ENCODE measurements at regions not wholly inside any gene's neighbourhood (a gene's known extent, or its start where the extent isn't known, plus 50 kb on each side); places are given as distances from the start of the nearest gene placed in this dataset.

DNA sequence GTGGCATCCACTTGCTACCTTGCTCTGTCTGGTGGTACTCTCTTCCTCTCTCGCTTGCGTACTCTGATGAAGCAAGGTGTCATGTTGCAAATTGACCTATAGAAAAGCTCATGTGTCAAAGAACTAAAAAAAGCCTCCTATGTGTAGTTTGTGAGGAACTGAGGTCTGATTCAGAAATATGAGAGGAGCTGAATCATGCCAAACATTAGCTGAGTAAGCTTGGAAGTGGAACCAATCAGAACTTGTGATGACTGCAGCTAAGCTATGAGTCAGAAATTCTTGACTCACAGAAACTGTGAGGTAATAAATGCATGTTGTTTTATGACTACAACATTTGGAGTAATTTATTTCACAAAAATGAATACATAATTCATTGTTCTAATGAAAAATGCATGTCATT lies 2138.8 kb downstream of the PCDH7 start:
- BruUV-seq (replicated peaks), result no TSS peak
- DNase-seq (ENCODE audit: low spot score), result no peak

DNA sequence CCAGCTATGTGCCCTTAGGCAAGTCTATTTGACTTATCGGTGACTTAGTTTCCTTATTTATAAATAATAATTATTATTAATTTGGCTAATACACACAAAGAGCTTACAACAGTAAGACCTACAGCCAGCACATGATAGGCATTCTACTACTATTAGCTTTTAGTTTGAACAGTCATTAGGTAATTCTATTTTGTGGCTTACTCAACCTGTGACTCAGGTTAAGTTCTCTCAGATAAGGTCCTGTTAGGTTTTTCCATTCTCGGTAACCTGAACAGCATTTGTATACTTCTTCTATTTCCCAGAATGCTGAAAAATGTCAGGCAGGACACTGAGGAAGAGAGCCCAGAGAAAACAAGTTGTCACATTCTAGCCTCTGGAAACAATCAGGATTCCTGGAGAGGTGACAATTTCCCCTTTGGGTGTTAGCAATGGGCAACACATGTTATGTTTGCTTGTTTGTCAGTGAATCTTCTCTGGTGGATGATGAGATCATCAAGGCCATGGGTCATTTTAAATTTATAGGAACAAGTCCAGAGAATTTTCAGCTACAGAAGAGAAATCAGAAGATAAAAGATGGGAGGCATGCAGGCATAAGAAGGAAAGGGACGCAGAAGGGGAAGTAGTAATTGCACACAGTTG lies 2144.7 kb downstream of the PCDH7 start:
- Histone ChIP-seq H2AFZ (ENCODE audit: low read length) (no peak overlapping the region), H3K9me2 (ENCODE audit: insufficient read depth, low read length) (no peaks in the 10 kb centered on the region), H4K20me1 (ENCODE audit: insufficient read depth, low read length) (no peaks in the 10 kb centered on the region), H3K4me3 (ENCODE audit: low read depth, low read length, poor library complexity, severe bottlenecking) (no peak overlapping the region), H3K4me1 (ENCODE audit: insufficient read depth, low read length, poor library complexity, severe bottlenecking) (no peaks in the 10 kb centered on the region), H3K9me3 (ENCODE audit: low read length) (no peaks in the 10 kb centered on the region), H3K79me2 (ENCODE audit: insufficient read depth, low read depth, low read length) (no peaks in the 10 kb centered on the region), H3K4me2 (ENCODE audit: low read length) (no peak overlapping the region), H3K36me3 (ENCODE audit: insufficient read depth, low read length) (no peaks in the 10 kb centered on the region), H3K27ac (ENCODE audit: low read depth, low read length, poor library complexity, severe bottlenecking) (no peak overlapping the region)
- no peak for TF ChIP-seq EZH2phosphoT487 (IDR thresholded peaks at IDR 0.05; ENCODE audit: borderline replicate concordance, low read depth, low read length)
- TF ChIP-seq, protein P1, sequence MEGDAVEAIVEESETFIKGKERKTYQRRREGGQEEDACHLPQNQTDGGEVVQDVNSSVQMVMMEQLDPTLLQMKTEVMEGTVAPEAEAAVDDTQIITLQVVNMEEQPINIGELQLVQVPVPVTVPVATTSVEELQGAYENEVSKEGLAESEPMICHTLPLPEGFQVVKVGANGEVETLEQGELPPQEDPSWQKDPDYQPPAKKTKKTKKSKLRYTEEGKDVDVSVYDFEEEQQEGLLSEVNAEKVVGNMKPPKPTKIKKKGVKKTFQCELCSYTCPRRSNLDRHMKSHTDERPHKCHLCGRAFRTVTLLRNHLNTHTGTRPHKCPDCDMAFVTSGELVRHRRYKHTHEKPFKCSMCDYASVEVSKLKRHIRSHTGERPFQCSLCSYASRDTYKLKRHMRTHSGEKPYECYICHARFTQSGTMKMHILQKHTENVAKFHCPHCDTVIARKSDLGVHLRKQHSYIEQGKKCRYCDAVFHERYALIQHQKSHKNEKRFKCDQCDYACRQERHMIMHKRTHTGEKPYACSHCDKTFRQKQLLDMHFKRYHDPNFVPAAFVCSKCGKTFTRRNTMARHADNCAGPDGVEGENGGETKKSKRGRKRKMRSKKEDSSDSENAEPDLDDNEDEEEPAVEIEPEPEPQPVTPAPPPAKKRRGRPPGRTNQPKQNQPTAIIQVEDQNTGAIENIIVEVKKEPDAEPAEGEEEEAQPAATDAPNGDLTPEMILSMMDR (conservative IDR thresholded peaks at IDR 0.05; ENCODE audit: low read length), result no peak
- intact Hi-C loops (cut with micrococcal nuclease; ENCODE audit: unreplicated experiment), result no loop called here
- ChIA-PET POLR2A (interaction anchor here (0.6 to 1.3 kb wide), 2 partner anchors 11 to 119 kb away, joined by 3 read pairs; no protein-coding TSS in a partner anchor), CTCF (ENCODE audit: unreplicated experiment) (no interaction called here)
- no TSS peak for BruUV-seq (replicated peaks)
- DNase-seq (ENCODE audit: low spot score), result no peak

More for the DNA sequence above, 2138.8 kb downstream of the PCDH7 start:
- H3K4me2 ChIP-seq (ENCODE audit: low read length), result no peak overlapping the region
- H3K9me3 ChIP-seq (ENCODE audit: low read length), result no peaks in the 10 kb centered on the region
- POLR2A ChIA-PET, result interaction anchor here (0.6 to 1.1 kb wide), 3 partner anchors 104 to 671 kb away, joined by 3 to 4 read pairs (median 3); no protein-coding TSS in a partner anchor
- no peak overlapping the region for H3K4me3 ChIP-seq (ENCODE audit: low read depth, low read length, poor library complexity, severe bottlenecking)
- no peaks in the 10 kb centered on the region for H3K36me3 ChIP-seq (ENCODE audit: insufficient read depth, low read length)
- CTCF ChIA-PET (ENCODE audit: unreplicated experiment), result no interaction called here
- H3K4me1 ChIP-seq (ENCODE audit: insufficient read depth, low read length, poor library complexity, severe bottlenecking), result no peaks in the 10 kb centered on the region
- no peak for TF ChIP-seq EZH2phosphoT487 (IDR thresholded peaks at IDR 0.05; ENCODE audit: borderline replicate concordance, low read depth, low read length)
- TF ChIP-seq, protein P1 (conservative IDR thresholded peaks at IDR 0.05; ENCODE audit: low read length), result no peak
- H3K9me2 ChIP-seq (ENCODE audit: insufficient read depth, low read length), result 0 out of 2 replicates have a peak, but pooled peaks cover 3% of the 10 kb centered on the region
- no peaks in the 10 kb centered on the region for H4K20me1 ChIP-seq (ENCODE audit: insufficient read depth, low read length)
- no peak overlapping the region for H2AFZ ChIP-seq (ENCODE audit: low read length)
- no peaks in the 10 kb centered on the region for H3K79me2 ChIP-seq (ENCODE audit: insufficient read depth, low read depth, low read length)
- intact Hi-C loops (cut with micrococcal nuclease; ENCODE audit: unreplicated experiment), result no loop called here
- no peak overlapping the region for H3K27ac ChIP-seq (ENCODE audit: low read depth, low read length, poor library complexity, severe bottlenecking)

DNA sequence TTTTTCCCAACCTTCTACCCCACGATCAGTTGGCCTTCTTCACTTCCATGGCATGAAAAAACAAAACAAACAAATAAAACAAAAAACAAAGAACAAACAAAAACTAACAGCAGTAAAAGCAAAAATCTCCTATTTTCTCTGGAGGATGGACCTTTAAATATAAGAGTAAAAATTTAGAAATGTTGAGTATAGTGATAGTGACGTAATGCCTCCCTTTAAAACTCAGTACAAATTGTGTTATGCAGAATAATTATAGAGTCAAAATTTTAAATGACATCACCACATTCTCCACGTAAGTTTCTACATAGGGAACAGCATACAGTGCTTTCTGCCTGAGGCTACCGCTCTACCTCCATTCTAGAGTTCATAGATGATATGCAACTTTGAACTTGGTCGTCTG lies 2156.4 kb downstream of the PCDH7 start:
- Histone ChIP-seq H3K9me3 (ENCODE audit: low read length) (no peaks in the 10 kb centered on the region), H3K4me2 (ENCODE audit: low read length) (no peak overlapping the region), H2AFZ (ENCODE audit: low read length) (no peak overlapping the region), H3K4me3 (ENCODE audit: low read depth, low read length, poor library complexity, severe bottlenecking) (no peak overlapping the region), H4K20me1 (ENCODE audit: insufficient read depth, low read length) (no peaks in the 10 kb centered on the region), H3K36me3 (ENCODE audit: insufficient read depth, low read length) (no peaks in the 10 kb centered on the region), H3K9me2 (ENCODE audit: insufficient read depth, low read length) (no peaks in the 10 kb centered on the region), H3K27ac (ENCODE audit: low read depth, low read length, poor library complexity, severe bottlenecking) (no peak overlapping the region), H3K4me1 (ENCODE audit: insufficient read depth, low read length, poor library complexity, severe bottlenecking) (no peaks in the 10 kb centered on the region), H3K79me2 (ENCODE audit: insufficient read depth, low read depth, low read length) (no peaks in the 10 kb centered on the region)
- TF ChIP-seq EZH2phosphoT487 (IDR thresholded peaks at IDR 0.05; ENCODE audit: borderline replicate concordance, low read depth, low read length), result no peak
- TF ChIP-seq, protein P1 (conservative IDR thresholded peaks at IDR 0.05; ENCODE audit: low read length), result no peak
- DNase-seq (ENCODE audit: low spot score), result no peak
- intact Hi-C loops (cut with micrococcal nuclease; ENCODE audit: unreplicated experiment), result no loop called here
- no TSS peak for BruUV-seq (replicated peaks)
- ChIA-PET POLR2A (interaction anchor here (1.0 kb wide), 1 partner anchor 12 kb away, joined by 3 read pairs; no protein-coding TSS in a partner anchor), CTCF (ENCODE audit: unreplicated experiment) (no interaction called here)
